GM12874 (cell line): ENCODE measurements at regions not wholly inside any gene's neighbourhood (a gene's known extent, or its start where the extent isn't known, plus 50 kb on each side); places are given as distances from the start of the nearest gene placed in this dataset.

Experiments
- TF ChIP-seq, protein P1 (sequence below): IDR thresholded peaks from 2 replicates; pipeline ENCODE4 v1.5.1; 2011; ENCODE audit warnings: low read depth, mild to moderate bottlenecking, control low read depth, low read length, moderate library complexity; ENCODE audit not compliant: insufficient read depth

DNA sequence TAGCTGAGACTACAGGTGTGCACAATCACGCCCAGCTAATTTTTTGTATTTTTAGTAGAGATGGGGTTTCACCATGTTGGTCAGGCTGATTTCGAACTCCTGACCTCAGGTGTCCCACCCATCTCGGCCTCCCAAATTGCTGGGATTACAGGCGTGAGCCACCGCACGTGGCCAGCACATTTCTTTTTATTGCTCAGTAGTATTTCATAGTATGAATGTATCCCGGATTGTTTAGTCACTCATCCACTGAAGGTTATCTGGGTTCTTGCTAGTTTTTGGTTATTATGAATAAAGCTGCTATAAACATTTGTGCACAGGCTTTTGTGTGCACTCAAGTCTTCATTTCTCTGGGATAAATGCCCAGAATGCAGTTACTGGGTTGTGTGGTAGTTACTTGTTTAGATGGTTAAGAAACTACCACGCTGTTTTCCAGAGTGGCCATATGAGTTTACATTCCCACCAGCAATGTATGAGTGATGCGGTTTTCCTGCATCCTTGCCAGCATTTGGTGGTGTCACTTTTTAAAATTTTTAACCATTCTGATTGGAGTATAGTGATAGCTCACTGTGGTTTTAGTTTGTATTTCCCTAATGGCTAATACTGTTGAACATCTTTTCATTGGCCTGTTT lies 275.8 kb upstream of the LYZL1 start:
- TF ChIP-seq, protein P1, sequence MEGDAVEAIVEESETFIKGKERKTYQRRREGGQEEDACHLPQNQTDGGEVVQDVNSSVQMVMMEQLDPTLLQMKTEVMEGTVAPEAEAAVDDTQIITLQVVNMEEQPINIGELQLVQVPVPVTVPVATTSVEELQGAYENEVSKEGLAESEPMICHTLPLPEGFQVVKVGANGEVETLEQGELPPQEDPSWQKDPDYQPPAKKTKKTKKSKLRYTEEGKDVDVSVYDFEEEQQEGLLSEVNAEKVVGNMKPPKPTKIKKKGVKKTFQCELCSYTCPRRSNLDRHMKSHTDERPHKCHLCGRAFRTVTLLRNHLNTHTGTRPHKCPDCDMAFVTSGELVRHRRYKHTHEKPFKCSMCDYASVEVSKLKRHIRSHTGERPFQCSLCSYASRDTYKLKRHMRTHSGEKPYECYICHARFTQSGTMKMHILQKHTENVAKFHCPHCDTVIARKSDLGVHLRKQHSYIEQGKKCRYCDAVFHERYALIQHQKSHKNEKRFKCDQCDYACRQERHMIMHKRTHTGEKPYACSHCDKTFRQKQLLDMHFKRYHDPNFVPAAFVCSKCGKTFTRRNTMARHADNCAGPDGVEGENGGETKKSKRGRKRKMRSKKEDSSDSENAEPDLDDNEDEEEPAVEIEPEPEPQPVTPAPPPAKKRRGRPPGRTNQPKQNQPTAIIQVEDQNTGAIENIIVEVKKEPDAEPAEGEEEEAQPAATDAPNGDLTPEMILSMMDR, result no peak

DNA sequence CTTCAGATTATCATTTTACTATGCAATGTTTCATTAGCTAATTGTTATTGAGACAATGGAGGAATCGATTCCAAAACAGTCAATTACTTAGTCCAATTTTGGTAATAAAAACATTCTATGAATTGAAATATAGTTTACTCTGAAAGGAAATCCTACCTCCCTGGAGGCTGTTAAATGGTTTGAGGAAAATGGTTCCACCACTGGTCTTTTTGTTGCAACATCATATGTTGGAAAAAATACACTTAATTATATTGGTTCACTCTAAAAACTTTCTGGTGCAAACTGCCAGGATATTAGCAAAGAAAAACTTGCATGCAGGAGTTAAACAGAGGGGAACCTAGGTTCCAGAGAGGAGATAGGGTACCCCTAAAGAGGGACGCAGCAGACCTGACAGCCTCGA lies 267.3 kb upstream of the LYZL1 start:
- TF ChIP-seq, protein P1, result no peak

DNA sequence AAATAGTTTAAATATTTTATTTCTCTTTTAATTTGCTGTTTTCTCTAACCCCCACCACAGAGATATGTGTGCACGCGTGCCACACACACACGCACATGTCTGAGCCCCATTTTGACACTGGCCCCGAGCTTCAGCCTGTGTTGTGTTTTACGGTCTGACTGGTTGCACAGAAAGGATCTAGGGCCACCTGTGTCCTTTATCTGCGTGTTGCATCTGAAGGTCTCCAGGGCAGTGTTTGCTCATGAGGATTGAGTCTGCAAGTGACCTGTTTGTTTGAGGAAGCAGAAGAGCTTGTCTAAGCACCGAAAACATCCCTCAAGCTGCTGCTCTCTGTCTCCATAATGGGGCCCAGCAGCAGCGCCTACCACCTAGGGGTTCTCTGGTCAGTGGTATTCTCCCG lies 266.4 kb upstream of the LYZL1 start:
- TF ChIP-seq, protein P1, result no peak

DNA sequence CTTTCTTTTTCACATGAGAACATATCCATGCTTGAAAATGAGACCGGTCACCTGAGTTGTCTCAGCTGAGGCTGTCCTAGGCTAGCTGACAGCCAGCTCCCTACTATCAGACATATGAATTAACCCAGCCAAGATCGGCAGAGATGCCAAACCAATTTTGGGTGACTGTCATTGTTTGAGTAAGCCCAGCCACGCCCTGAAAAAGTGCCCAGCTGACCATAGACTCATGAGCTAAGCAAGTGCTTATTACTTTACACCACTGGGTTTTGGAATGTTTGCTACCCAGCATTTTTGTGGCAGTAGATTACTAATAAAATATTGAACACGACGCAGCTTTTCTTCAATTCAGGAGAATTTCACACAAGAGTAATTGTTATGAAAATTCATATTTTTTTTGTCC lies 265.2 kb upstream of the LYZL1 start:
- TF ChIP-seq, protein P1, result no peak

DNA sequence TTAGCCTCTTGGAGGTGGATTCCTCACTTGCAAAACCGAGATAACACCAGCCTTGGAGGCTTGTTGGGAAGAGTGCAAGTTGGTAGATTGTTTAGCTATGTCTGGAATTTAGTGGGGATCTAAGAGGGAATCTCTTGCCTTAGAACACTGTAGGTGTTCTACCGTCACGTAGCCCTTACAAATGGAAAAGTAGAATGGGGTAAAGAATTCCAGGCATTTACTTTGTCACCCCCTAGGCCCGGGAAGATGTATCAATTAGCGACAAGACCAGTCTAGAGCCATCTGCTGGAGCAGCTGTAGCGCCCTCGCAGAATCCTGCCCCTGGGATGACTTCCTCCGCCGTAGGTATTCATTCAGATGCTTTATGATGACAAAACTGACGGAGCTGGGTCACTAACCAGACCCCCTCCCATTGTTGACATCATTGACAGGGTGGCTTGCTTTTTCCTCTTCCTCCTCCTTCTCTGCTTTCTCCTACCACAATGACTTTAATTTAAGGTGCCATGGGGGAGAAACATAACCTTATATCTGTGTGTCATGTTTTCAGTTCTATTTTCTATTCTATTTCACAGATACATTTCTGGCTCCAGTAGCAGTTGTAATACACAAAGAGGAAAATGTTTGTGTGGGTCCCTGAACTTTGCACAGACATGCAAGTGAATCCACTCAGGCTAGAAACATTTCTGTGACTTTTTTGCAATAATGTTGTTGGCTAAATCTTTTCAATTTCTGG lies 262.6 kb upstream of the LYZL1 start:
- TF ChIP-seq, protein P1, result no peak

DNA sequence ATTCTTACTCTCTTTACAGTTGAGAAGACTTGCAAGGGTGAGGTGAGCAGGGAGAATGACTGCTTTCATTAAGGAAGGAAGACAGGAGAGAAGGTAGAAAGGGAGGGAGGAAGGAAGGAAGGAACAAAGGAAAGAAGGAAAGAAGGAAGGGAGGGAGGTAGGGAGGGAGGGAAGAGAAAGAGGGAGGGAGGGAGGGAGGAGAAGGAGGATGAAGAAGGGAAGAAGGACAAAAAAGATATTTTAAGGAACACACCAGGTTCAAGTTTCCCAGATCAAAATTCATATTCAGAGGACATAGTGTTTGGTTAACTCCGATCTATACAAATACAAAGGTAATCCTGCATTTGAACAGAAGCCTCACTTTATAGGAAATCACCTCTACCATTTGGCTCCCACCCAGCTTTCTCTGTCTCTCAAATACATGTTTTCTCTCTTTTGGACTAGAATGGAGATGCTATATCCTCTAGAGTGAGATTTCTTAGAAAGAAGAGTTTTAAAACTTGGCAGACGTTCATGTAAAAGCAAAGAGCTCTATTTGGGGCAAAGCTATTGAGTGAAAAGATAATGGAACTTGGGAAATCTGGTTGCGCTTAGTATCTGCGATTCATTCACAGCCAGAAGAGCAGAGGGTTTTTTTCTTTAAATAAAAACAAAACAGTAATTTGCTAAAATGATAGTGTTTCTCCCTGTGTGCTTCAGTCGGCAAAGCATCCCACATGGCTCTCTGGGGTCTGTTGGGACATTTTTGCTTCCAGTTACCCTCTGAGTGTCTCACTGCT lies 261.9 kb upstream of the LYZL1 start:
- TF ChIP-seq, protein P1, result no peak

DNA sequence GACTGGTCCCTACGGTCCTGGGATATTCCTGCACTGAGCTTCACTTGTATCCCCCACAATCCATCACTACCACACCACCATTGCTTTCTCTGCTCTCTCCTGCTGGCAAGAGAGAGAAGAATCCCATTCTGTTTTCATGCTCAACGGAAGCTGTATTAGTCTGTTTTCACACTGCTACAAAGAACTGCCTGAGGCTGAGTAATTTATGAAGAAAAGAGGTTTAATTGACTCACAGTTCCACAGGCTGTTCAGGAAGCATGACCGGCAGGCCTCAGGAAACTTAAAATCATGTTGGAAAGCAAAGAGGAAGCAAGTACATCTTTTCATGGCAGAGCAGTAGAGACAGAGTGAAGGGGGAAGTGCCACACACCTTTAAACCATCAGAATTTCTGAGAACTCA lies 260.4 kb upstream of the LYZL1 start:
- TF ChIP-seq, protein P1, result no peak
